ENCODE measurements at regions not wholly inside any gene's neighbourhood (a gene's known extent, or its start where the extent isn't known, plus 50 kb on each side); places are given as distances from the start of the nearest gene placed in this dataset.

DNA sequence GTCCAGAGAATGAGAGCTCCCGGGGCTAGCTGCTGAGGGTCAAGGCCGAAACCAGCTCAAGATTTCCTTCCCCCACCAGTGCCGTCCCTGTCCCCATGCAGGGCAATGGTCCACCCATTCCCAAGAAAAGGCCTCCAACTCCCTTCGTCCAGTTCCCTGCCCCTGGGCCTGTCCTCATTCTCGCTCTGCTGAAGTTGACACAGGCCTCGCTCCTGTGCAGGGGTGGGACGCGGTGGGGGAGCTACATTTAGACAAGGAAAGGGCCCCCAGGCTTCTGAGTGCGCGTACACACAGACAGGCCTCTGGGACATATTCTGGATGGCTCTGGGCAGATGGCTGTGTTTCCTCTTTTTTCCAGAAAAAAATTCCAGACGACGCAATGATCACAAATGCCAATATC, 188.3 kb downstream of the ETS2 start:
- TF ChIP-seq, protein P1, sequence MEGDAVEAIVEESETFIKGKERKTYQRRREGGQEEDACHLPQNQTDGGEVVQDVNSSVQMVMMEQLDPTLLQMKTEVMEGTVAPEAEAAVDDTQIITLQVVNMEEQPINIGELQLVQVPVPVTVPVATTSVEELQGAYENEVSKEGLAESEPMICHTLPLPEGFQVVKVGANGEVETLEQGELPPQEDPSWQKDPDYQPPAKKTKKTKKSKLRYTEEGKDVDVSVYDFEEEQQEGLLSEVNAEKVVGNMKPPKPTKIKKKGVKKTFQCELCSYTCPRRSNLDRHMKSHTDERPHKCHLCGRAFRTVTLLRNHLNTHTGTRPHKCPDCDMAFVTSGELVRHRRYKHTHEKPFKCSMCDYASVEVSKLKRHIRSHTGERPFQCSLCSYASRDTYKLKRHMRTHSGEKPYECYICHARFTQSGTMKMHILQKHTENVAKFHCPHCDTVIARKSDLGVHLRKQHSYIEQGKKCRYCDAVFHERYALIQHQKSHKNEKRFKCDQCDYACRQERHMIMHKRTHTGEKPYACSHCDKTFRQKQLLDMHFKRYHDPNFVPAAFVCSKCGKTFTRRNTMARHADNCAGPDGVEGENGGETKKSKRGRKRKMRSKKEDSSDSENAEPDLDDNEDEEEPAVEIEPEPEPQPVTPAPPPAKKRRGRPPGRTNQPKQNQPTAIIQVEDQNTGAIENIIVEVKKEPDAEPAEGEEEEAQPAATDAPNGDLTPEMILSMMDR (IDR thresholded peaks at IDR 0.05), result no peak
- TF ChIP-seq POLR2A (IDR thresholded peaks at IDR 0.05), result no peak

All from body of pancreas (tissue), 4 donors.